Neural progenitor cell (in vitro differentiated cells): ENCODE measurements at regions not wholly inside any gene's neighbourhood (a gene's known extent, or its start where the extent isn't known, plus 50 kb on each side); places are given as distances from the start of the nearest gene placed in this dataset.

Source experiments
- CTCF ChIP-seq: fragments of 200-600 bp; sonication (generic); IDR thresholded peaks from 2 replicates; pipeline ENCODE4 v1.5.1; 2017; ENCODE audit warnings: antibody characterized with exemption, mild to moderate bottlenecking
- EZH2 ChIP-seq: fragments of 200-600 bp; sonication (generic); IDR thresholded peaks from 2 replicates; pipeline ENCODE4 v1.6.1; 2017; ENCODE audit warnings: antibody characterized with exemption, mild to moderate bottlenecking, moderate library complexity

- TF ChIP-seq CTCF (no peak), EZH2 (no peak)
These were observed 270.3 kb upstream of the PARD3B start for GRCh38 chr2:204274991-204275390.
